ENCODE measurements at regions not wholly inside any gene's neighbourhood (a gene's known extent, or its start where the extent isn't known, plus 50 kb on each side); places are given as distances from the start of the nearest gene placed in this dataset.

GRCh38 chr4:123167931-123168330 is 228.7 kb upstream of the SPRY1 start:
- TF ChIP-seq, protein P1, sequence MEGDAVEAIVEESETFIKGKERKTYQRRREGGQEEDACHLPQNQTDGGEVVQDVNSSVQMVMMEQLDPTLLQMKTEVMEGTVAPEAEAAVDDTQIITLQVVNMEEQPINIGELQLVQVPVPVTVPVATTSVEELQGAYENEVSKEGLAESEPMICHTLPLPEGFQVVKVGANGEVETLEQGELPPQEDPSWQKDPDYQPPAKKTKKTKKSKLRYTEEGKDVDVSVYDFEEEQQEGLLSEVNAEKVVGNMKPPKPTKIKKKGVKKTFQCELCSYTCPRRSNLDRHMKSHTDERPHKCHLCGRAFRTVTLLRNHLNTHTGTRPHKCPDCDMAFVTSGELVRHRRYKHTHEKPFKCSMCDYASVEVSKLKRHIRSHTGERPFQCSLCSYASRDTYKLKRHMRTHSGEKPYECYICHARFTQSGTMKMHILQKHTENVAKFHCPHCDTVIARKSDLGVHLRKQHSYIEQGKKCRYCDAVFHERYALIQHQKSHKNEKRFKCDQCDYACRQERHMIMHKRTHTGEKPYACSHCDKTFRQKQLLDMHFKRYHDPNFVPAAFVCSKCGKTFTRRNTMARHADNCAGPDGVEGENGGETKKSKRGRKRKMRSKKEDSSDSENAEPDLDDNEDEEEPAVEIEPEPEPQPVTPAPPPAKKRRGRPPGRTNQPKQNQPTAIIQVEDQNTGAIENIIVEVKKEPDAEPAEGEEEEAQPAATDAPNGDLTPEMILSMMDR (IDR thresholded peaks at IDR 0.05; ENCODE audit: insufficient read depth, low read depth, low read length) = no peak
- TF ChIP-seq EZH2 (IDR thresholded peaks at IDR 0.05; ENCODE audit: insufficient read depth, low read length) = no peak
- Histone ChIP-seq H3K36me3 (ENCODE audit: insufficient read depth, low read length) (no peaks in the 10 kb centered on the region), H3K79me2 (ENCODE audit: insufficient read depth, low read length) (no peaks in the 10 kb centered on the region), H3K9me3 (ENCODE audit: insufficient read depth, low read depth, low read length) (no peaks in the 10 kb centered on the region), H3K4me3 (ENCODE audit: insufficient read depth, low read depth, low read length) (no peak overlapping the region), H2AFZ (ENCODE audit: low read depth, low read length) (no peak overlapping the region), H3K4me2 (ENCODE audit: low read length) (no peak overlapping the region), H3K27me3 (ENCODE audit: insufficient read depth, low read length) (no peaks in the 10 kb centered on the region), H3K4me1 (ENCODE audit: insufficient read depth, low read length) (no peaks in the 10 kb centered on the region), H3K27ac (ENCODE audit: low read depth, low read length) (no peak overlapping the region), H4K20me1 (ENCODE audit: insufficient read depth, low read length) (no peaks in the 10 kb centered on the region), H3K9ac (ENCODE audit: low read length) (no peak overlapping the region)
- Mint-ChIP-seq H3K27me3 (ENCODE audit: low read depth, unreplicated experiment) (no peaks in the 10 kb centered on the region), H3K4me3 (ENCODE audit: unreplicated experiment) (no peak overlapping the region), H3K27ac (ENCODE audit: unreplicated experiment) (peak overlapping the region; percentile 76), H3K36me3 (ENCODE audit: low read depth, unreplicated experiment) (peaks cover 2% of the 10 kb centered on the region), H3K4me1 (ENCODE audit: low read depth, unreplicated experiment) (peaks cover 14% of the 10 kb centered on the region), H3K9me3 (ENCODE audit: unreplicated experiment) (no peaks in the 10 kb centered on the region)
- FAIRE-seq (no peak), DNase-seq (ENCODE audit: low read depth) (no peak)

DNA sequence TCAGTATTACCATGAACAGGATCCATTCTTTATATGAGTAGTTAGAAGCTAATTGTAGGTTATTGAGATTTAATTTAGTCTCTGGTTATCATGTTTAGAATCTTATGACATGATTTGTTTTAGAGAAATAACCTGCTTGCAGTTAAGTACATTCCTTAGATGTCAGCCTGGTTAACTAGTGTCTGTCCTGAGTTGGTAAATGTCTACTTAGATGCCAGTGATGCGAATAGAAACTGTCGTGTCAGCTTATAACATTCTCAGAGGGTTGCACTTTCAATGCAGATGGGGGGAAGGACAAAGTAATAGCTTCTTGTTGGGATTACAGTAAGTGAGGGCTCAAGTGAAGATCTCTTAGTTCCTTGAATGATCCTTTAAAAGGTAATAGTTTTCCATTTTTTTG is 227.8 kb upstream of the SPRY1 start:
- TF ChIP-seq EZH2 (IDR thresholded peaks at IDR 0.05; ENCODE audit: insufficient read depth, low read length) = no peak
- TF ChIP-seq, protein P1 (IDR thresholded peaks at IDR 0.05; ENCODE audit: insufficient read depth, low read depth, low read length) = no peak
- no peak overlapping the region for H3K4me2 ChIP-seq (ENCODE audit: low read length)
- H2AFZ ChIP-seq (ENCODE audit: low read depth, low read length) = no peak overlapping the region
- H3K4me3 Mint-ChIP-seq (ENCODE audit: unreplicated experiment) = no peak overlapping the region
- H3K27ac ChIP-seq (ENCODE audit: low read depth, low read length) = no peak overlapping the region
- FAIRE-seq (peak; percentile 9), DNase-seq (ENCODE audit: low read depth) (peak; percentile 20)
- H3K4me1 ChIP-seq (ENCODE audit: insufficient read depth, low read length) = no peaks in the 10 kb centered on the region
- H3K4me1 Mint-ChIP-seq (ENCODE audit: low read depth, unreplicated experiment) = peaks cover 14% of the 10 kb centered on the region
- H3K27me3 ChIP-seq (ENCODE audit: insufficient read depth, low read length) = no peaks in the 10 kb centered on the region
- peaks cover 1% of the 10 kb centered on the region for H3K9me3 Mint-ChIP-seq (ENCODE audit: unreplicated experiment)
- peaks cover 2% of the 10 kb centered on the region for H3K36me3 Mint-ChIP-seq (ENCODE audit: low read depth, unreplicated experiment)
- H3K27ac Mint-ChIP-seq (ENCODE audit: unreplicated experiment) = peak overlapping the region; percentile 91
- H3K79me2 ChIP-seq (ENCODE audit: insufficient read depth, low read length) = no peaks in the 10 kb centered on the region
- no peak overlapping the region for H3K4me3 ChIP-seq (ENCODE audit: insufficient read depth, low read depth, low read length)
- no peaks in the 10 kb centered on the region for H3K36me3 ChIP-seq (ENCODE audit: insufficient read depth, low read length)
- no peak overlapping the region for H3K9ac ChIP-seq (ENCODE audit: low read length)
- no peaks in the 10 kb centered on the region for H4K20me1 ChIP-seq (ENCODE audit: insufficient read depth, low read length)
- no peaks in the 10 kb centered on the region for H3K9me3 ChIP-seq (ENCODE audit: insufficient read depth, low read depth, low read length)
- H3K27me3 Mint-ChIP-seq (ENCODE audit: low read depth, unreplicated experiment) = no peaks in the 10 kb centered on the region

- Histone ChIP-seq H3K4me1 (ENCODE audit: insufficient read depth, low read length) (no peaks in the 10 kb centered on the region), H3K9me3 (ENCODE audit: insufficient read depth, low read depth, low read length) (no peaks in the 10 kb centered on the region), H3K36me3 (ENCODE audit: insufficient read depth, low read length) (no peaks in the 10 kb centered on the region), H3K4me2 (ENCODE audit: low read length) (no peak overlapping the region), H3K79me2 (ENCODE audit: insufficient read depth, low read length) (no peaks in the 10 kb centered on the region), H3K9ac (ENCODE audit: low read length) (no peak overlapping the region), H3K4me3 (ENCODE audit: insufficient read depth, low read depth, low read length) (no peak overlapping the region), H2AFZ (ENCODE audit: low read depth, low read length) (no peak overlapping the region), H4K20me1 (ENCODE audit: insufficient read depth, low read length) (no peaks in the 10 kb centered on the region), H3K27ac (ENCODE audit: low read depth, low read length) (no peak overlapping the region), H3K27me3 (ENCODE audit: insufficient read depth, low read length) (no peaks in the 10 kb centered on the region)
- peaks cover 4% of the 10 kb centered on the region for H3K36me3 Mint-ChIP-seq (ENCODE audit: low read depth, unreplicated experiment)
- FAIRE-seq (no peak), DNase-seq (ENCODE audit: low read depth) (peak; percentile 8)
- peaks cover 2% of the 10 kb centered on the region for H3K9me3 Mint-ChIP-seq (ENCODE audit: unreplicated experiment)
- H3K27ac Mint-ChIP-seq (ENCODE audit: unreplicated experiment) = no peak overlapping the region
- TF ChIP-seq, protein P1 (IDR thresholded peaks at IDR 0.05; ENCODE audit: insufficient read depth, low read depth, low read length) = no peak
- TF ChIP-seq EZH2 (IDR thresholded peaks at IDR 0.05; ENCODE audit: insufficient read depth, low read length) = no peak
- H3K4me3 Mint-ChIP-seq (ENCODE audit: unreplicated experiment) = no peak overlapping the region
- H3K4me1 Mint-ChIP-seq (ENCODE audit: low read depth, unreplicated experiment) = peaks cover 14% of the 10 kb centered on the region
- no peaks in the 10 kb centered on the region for H3K27me3 Mint-ChIP-seq (ENCODE audit: low read depth, unreplicated experiment)
These were observed 225.8 kb upstream of the SPRY1 start for GRCh38 chr4:123170843-123171242.

Data from astrocyte (in vitro differentiated cells and primary cell).